Caco-2 (cell line): ENCODE measurements at regions not wholly inside any gene's neighbourhood (a gene's known extent, or its start where the extent isn't known, plus 50 kb on each side); places are given as distances from the start of the nearest gene placed in this dataset.
"Not testable (repeated sequence)": the region's sequence is repeated elsewhere in the genome, so short reads cannot be mapped to it uniquely, and the experiment has no call there.

Experiments used
- BruUV-seq: library from RNA; stranded (reverse); fragments of 400-500 nt; replicated peaks from 2 replicates; lab custom pipeline; 2021; lab: Mats Ljungman, UMichigan
- CTCF ChIA-PET: fragments of 300-600 bp; sonication (Branson Sonifier 250); formaldehyde crosslinking; loops from one replicate; lab custom pipeline; 2022; ENCODE audit warnings: antibody characterized with exemption; lab: Charles Lee
- POLR2A ChIA-PET: fragments of 300-600 bp; sonication (Branson Sonifier 250); formaldehyde crosslinking; loops from one replicate; lab custom pipeline; 2022; ENCODE audit warnings: antibody characterized with exemption; lab: Charles Lee
- DNase-seq, 2 experiments: peaks; one replicate each; pipeline versions ENCODE4 v3.0.0 to v3.0.0-alpha.2; 2020 to 2022
- H3K27me3 ChIP-seq: replicated peaks from 2 replicates; pipeline ENCODE4 v1.6.0; 2011; ENCODE audit warnings: low read length; ENCODE audit not compliant: control insufficient read depth, insufficient read depth
- H3K36me3 ChIP-seq: 2 replicates; pipeline ENCODE4 v1.5.1; 2011; ENCODE audit warnings: low read length; ENCODE audit not compliant: control insufficient read depth, insufficient read depth
- H3K4me1 ChIP-seq: fragments of 250-450 bp; sonication (Bioruptor Pico); 2 replicates; pipeline ENCODE4 v1.5.1; 2020; ENCODE audit warnings: mild to moderate bottlenecking
- H3K4me3 ChIP-seq: 2 replicates; pipeline ENCODE4 v1.5.1; 2011; ENCODE audit warnings: low read depth, mild to moderate bottlenecking, control low read depth, low read length
- H3K9me3 ChIP-seq: fragments of 250-450 bp; sonication (Bioruptor Pico); 2 replicates; pipeline ENCODE4 v1.5.1; 2020; ENCODE audit warnings: mild to moderate bottlenecking, moderate library complexity
- H3K27ac Mint-ChIP-seq: one replicate; pipeline ENCODE4 v1.8.0; 2022; ENCODE audit warnings: mixed read lengths; ENCODE audit not compliant: unreplicated experiment
- H3K27me3 Mint-ChIP-seq: one replicate; pipeline ENCODE4 v1.8.0; 2022; ENCODE audit warnings: mixed read lengths; ENCODE audit not compliant: insufficient read depth, unreplicated experiment
- H3K36me3 Mint-ChIP-seq: one replicate; pipeline ENCODE4 v1.8.0; 2022; ENCODE audit warnings: mild to moderate bottlenecking, mixed read lengths; ENCODE audit not compliant: insufficient read depth, unreplicated experiment
- H3K4me1 Mint-ChIP-seq: one replicate; pipeline ENCODE4 v1.8.0; 2022; ENCODE audit warnings: low read depth, mixed read lengths; ENCODE audit not compliant: unreplicated experiment
- H3K4me3 Mint-ChIP-seq: one replicate; pipeline ENCODE4 v1.8.0; 2022; ENCODE audit warnings: mild to moderate bottlenecking, moderate library complexity, mixed read lengths; ENCODE audit not compliant: unreplicated experiment
- H3K9me3 Mint-ChIP-seq: one replicate; pipeline ENCODE4 v1.8.0; 2022; ENCODE audit warnings: mixed read lengths; ENCODE audit not compliant: unreplicated experiment
- intact Hi-C: fragments of 100-400 bp; cut with micrococcal nuclease; formaldehyde crosslinking; loops from one replicate; pipeline ENCODE4 v1.10.0; 2022; ENCODE audit not compliant: unreplicated experiment
- TF ChIP-seq, protein P1 (sequence below), 2 experiments: fragments of 200-600 bp in 1 of 2; IDR thresholded peaks; 1 replicate in 1 of 2; 2 replicates in 1 of 2; pipeline versions ENCODE4 v1.5.1 to v1.8.0; 2011 to 2022; ENCODE audit warnings: antibody characterized with exemption in 1 of 2, control low read depth in 1 of 2, inconsistent platforms in 1 of 2, low read depth in 1 of 2, low read length in 1 of 2, mild to moderate bottlenecking in 1 of 2, moderate library complexity in 1 of 2; ENCODE audit not compliant: insufficient read depth in 1 of 2, severe bottlenecking in 1 of 2, unreplicated experiment in 1 of 2

DNA sequence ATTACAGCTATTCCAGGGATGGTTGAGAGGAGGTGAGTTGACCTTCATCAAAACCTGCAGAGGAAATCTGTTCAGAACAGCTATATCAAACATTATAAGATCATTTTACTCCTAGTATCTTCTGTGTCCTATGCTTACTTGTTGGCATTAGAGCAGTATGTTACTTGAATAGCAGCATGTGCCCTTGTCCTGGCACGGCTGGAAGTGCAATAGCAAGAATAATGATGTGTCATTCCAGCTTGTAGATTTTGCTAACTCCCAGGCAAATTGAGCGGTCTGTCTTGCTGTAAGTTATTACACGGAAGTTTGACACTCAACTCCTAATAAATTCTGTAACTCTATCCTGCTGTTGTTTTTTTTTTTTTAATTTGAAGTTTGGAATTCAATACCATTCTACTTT lies 385.5 kb downstream of the TENT5A start:
- ChIA-PET POLR2A (no interaction called here), CTCF (interaction anchor here (0.7 to 1.0 kb wide), 2 partner anchors 40 to 391 kb away, joined by 3 to 4 read pairs; no protein-coding TSS in a partner anchor)
- BruUV-seq: no TSS peak
- intact Hi-C loops: no loop called here
- Histone ChIP-seq H3K9me3 (no peaks in the 10 kb centered on the region), H3K4me1 (no peaks in the 10 kb centered on the region), H3K36me3 (no peaks in the 10 kb centered on the region), H3K27me3 (no peaks in the 10 kb centered on the region), H3K4me3 (no peak overlapping the region)
- Mint-ChIP-seq H3K4me3 (no peak overlapping the region), H3K27me3 (no peaks in the 10 kb centered on the region), H3K27ac (no peak overlapping the region), H3K9me3 (no peaks in the 10 kb centered on the region), H3K36me3 (no peaks in the 10 kb centered on the region), H3K4me1 (no peaks in the 10 kb centered on the region)
- TF ChIP-seq, protein P1, sequence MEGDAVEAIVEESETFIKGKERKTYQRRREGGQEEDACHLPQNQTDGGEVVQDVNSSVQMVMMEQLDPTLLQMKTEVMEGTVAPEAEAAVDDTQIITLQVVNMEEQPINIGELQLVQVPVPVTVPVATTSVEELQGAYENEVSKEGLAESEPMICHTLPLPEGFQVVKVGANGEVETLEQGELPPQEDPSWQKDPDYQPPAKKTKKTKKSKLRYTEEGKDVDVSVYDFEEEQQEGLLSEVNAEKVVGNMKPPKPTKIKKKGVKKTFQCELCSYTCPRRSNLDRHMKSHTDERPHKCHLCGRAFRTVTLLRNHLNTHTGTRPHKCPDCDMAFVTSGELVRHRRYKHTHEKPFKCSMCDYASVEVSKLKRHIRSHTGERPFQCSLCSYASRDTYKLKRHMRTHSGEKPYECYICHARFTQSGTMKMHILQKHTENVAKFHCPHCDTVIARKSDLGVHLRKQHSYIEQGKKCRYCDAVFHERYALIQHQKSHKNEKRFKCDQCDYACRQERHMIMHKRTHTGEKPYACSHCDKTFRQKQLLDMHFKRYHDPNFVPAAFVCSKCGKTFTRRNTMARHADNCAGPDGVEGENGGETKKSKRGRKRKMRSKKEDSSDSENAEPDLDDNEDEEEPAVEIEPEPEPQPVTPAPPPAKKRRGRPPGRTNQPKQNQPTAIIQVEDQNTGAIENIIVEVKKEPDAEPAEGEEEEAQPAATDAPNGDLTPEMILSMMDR (IDR thresholded peaks at IDR 0.05; ENCODE audit: insufficient read depth in 1 of 2, low read depth in 1 of 2, low read length in 1 of 2, severe bottlenecking in 1 of 2, unreplicated experiment in 1 of 2): no peak
- DNase-seq: no peak

DNA sequence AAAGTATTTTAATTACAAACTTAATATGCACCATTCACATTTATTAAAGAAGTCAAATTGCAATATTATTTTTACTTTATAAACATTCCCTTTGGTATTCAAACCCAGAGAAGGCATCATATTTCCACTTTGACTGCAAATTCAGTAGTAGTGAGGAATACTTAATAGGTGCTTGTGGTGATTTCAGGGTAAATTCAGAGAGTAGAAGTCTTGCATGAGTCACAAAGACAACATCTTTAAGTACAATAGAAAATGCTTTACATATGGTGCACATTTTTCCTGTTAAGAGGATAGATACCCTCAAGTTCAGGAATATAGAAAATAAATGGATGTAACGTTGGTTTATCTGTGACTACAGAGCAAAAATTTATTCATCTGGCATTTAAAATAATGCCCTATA lies 390.2 kb downstream of the TENT5A start:
- H3K4me3 ChIP-seq: no peak overlapping the region
- TF ChIP-seq, protein P1 (IDR thresholded peaks at IDR 0.05; ENCODE audit: insufficient read depth in 1 of 2, low read depth in 1 of 2, low read length in 1 of 2, severe bottlenecking in 1 of 2, unreplicated experiment in 1 of 2): no peak
- H3K27me3 ChIP-seq: no peaks in the 10 kb centered on the region
- H3K27ac Mint-ChIP-seq: no peak overlapping the region
- no peaks in the 10 kb centered on the region for H3K4me1 ChIP-seq
- no peaks in the 10 kb centered on the region for H3K27me3 Mint-ChIP-seq
- DNase-seq: no peak
- POLR2A ChIA-PET: no interaction called here
- H3K4me1 Mint-ChIP-seq: no peaks in the 10 kb centered on the region
- no peaks in the 10 kb centered on the region for H3K9me3 ChIP-seq
- H3K36me3 ChIP-seq: no peaks in the 10 kb centered on the region
- no peak overlapping the region for H3K4me3 Mint-ChIP-seq
- no peaks in the 10 kb centered on the region for H3K9me3 Mint-ChIP-seq
- no TSS peak for BruUV-seq
- no peaks in the 10 kb centered on the region for H3K36me3 Mint-ChIP-seq
- CTCF ChIA-PET: no interaction called here
- intact Hi-C loops: no loop called here

DNA sequence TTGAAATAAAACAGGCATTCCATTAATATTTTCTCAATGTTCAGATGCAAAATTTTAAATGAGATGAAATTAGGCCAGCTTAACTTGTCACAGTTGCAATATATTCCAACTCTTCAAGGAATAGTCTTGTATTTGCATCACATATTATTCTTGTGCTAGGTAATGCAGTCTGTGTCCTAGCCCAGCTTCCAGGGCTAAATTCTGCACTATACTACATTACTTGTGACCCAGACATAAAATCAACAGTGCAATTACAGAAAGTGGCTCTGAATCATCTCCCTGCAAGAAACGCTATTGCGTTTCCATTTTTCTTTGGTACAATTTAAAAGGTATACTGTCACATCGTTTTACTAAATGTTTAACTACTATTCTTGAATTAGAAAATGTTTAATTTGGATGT lies 399.2 kb downstream of the TENT5A start:
- Histone ChIP-seq H3K4me1 (no peaks in the 10 kb centered on the region), H3K4me3 (no peak overlapping the region), H3K9me3 (no peaks in the 10 kb centered on the region), H3K36me3 (no peaks in the 10 kb centered on the region), H3K27me3 (no peaks in the 10 kb centered on the region)
- Mint-ChIP-seq H3K4me3 (no peak overlapping the region), H3K9me3 (no peaks in the 10 kb centered on the region), H3K27ac (no peak overlapping the region), H3K36me3 (no peaks in the 10 kb centered on the region), H3K27me3 (peaks cover 8% of the 10 kb centered on the region), H3K4me1 (no peaks in the 10 kb centered on the region)
- ChIA-PET CTCF (no interaction called here), POLR2A (no interaction called here)
- DNase-seq: no peak
- intact Hi-C loops: no loop called here
- no TSS peak for BruUV-seq
- TF ChIP-seq, protein P1 (IDR thresholded peaks at IDR 0.05; ENCODE audit: insufficient read depth in 1 of 2, low read depth in 1 of 2, low read length in 1 of 2, severe bottlenecking in 1 of 2, unreplicated experiment in 1 of 2): no peak

DNA sequence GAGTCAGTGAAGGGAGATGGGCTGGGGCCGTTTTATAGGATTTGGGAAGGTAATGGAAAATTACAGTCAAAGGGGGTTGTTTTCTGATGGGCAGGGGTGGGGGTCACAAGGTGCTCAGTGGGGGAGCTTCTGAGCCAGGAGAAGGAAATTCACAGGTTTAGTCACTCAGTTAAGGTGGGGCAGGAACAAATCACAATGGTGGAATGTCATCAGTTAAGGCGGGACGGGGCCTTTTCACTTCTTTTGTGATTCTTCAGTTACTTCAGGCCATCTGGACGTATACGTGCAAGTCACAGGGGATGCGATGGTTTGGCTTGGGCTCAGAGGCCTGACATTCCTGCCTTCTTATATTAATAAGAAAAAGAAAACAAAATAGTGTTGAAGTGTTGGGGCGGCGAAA lies 408.5 kb downstream of the TENT5A start:
- BruUV-seq, H3K4me3 Mint-ChIP-seq, H3K27me3 ChIP-seq, H3K4me1 ChIP-seq, H3K36me3 Mint-ChIP-seq, H3K9me3 ChIP-seq, DNase-seq, H3K36me3 ChIP-seq, H3K9me3 Mint-ChIP-seq, CTCF ChIA-PET, H3K4me1 Mint-ChIP-seq, intact Hi-C loops, POLR2A ChIA-PET, H3K27ac Mint-ChIP-seq, H3K27me3 Mint-ChIP-seq, H3K4me3 ChIP-seq: not testable (repeated sequence)
